HG03159 (cell line): ENCODE measurements at regions not wholly inside any gene's neighbourhood (a gene's known extent, or its start where the extent isn't known, plus 50 kb on each side); places are given as distances from the start of the nearest gene placed in this dataset.
"Not testable (repeated sequence)": the region's sequence is repeated elsewhere in the genome, so short reads cannot be mapped to it uniquely, and the experiment has no call there.

Source experiments
- ATAC-seq: cut with Tn5 transposase; IDR thresholded peaks from one replicate; pipeline ENCODE4 v1.9.1; 2021; ENCODE audit warnings: mild to moderate bottlenecking, moderate library complexity; ENCODE audit not compliant: unreplicated experiment

DNA sequence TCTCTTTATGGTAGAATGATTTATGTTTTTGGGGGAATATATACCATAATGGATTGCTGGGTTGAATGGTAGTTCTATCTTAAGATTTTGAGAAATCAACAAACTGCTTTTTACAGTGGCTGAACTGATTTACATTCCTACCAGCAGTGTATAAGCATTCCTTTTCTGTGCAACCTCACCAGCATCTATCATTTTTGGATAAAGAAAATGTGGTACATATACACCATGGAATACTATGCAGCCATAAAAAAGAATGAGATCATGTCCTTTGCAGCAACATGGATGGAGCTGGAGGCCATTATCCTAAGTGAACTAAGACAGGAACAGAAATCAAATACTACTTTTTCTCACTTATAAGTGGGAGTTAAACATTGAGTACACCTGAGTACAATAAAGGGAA, 746.4 kb downstream of the MAT2B start:
- not testable (repeated sequence) for ATAC-seq

DNA sequence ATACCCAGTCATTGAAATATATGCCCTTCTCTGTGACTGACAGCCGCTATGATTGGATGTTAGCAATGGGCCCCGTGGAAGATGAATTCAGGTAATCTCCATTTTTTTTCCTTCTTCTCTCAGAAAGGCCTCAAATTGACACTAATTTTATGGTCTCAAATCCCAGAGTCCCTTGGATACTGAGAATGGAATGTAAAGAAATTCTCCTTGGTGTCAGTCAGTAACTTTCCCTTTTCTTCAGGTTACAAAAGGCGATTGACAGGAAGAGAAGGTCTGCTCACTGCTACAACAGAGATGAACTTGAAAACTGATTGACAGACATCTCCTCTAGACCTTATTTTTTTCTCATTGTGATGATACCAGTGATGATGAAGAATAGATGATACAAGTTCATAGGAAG, 748.3 kb downstream of the MAT2B start:
- no peak for ATAC-seq

DNA sequence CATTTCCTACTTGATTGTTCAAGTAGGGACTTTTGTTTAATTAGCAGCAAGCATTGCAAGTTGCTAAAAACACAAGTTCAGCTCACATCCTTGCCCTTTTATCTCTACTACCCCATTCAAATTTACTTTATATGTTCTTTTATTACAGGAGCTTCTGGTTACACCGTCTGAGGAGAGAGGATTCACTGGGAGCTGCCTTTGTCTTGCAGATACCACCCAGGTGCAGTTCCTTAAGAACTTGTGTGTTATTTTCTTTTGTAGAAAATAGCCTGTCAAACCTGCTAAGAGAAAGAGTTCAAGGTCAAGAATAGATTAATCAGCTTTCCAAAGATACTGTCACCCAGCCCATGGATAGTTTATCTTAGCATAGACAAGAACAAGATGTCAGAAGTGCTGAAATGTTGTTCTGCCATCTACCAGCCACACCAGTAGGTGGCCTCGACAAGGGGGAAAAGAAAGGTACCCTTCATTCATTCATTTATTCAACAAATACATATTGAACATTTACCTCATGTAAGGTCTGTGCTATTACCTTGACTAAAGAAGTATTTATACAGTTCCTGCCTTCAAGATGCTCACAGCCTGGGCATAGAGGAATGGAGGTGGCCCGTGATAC, 750.3 kb downstream of the MAT2B start:
- ATAC-seq = no peak

DNA sequence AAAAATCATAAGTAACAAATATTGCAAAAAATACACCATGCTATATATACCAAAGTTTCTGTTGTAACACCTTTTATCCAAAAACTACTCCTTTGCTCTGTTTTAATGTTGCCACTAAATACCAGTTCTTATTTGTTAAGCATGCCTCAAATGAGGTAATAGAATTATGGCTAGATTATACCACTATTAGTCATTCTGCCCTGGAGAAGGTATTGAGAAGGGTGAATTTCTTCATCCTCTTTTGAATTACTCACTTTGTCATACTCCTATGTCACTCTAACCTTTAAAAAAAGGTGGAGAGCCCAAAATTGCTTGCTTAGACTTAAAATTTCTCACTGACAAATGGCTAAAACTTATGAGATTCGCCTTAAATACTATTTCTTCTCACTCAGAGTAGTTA, 750.9 kb downstream of the MAT2B start:
- ATAC-seq = no peak

DNA sequence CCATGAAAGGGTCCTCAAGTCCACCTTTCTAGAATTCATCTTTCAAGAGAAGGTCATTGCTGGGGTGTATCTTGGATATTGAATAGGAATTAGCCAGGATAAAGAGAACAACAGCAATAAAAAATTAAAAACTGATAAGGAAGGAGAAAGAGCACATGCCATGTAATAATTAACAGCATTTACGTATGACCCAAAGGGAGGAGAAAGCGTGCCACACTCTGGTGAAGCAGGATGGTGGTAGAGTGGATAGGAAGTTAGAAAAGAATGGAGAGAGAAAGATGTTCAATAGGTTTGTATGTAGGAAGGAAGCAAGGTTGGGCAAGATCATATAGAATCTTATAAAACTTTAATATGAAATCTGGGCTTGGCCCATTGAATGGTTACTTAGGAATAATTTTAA, 751.5 kb downstream of the MAT2B start:
- no peak for ATAC-seq

DNA sequence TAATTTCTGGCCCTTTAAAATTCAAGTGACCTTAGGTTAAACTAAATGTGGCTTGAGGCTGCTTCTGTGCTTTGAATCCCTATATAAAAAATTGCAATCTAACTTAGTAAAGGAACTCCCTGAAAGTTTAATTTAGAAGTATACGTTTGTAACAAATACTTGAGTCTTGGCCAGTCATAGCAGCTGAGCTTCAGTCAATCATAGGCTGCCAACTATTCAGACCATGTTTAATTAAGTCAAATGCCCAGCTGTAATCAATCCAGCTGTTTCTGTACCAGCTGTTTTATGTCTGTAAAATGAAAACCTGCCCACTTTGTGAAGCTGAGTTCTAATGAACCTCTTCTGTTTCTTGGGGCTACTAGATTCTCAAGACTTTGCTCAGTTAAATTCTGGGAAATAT, 760.1 kb downstream of the MAT2B start:
- no peak for ATAC-seq

DNA sequence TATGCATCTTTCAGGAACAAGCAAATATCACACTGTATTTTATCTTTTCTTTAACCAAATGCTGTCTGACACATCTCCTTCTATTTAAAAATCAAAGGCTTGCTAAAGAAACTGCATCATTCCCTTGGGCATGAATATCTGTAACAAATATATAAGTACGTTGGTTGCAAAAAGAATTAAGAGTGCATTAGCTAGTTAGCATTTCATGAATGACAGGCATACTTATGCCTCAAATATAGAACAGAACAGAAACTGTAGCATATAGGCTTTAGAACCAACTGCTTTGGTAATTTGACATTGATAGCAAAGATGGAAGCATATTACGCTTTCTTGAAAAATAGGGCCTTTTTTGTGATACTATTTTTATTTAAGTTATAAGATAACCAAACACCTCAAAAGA, 761.2 kb downstream of the MAT2B start:
- no peak for ATAC-seq

DNA sequence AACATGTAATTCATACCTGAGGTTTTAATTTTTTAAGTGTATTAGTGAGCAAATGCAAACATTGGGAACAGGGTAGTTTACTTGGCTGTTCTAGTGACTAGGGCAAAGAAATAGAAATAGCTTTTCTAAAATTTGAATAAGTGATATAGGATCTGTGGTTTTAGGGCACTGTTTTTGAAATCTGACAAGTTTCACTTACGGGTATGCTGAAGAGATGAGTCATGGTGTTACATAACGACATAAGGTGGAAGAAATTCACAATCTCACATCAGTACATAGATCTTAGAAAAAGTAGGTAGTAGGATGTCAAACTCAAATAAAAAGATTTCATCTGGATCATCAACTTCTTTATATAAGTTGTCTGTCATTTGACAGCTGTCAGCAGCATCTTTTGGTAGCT, 772.3 kb downstream of the MAT2B start:
- ATAC-seq = peak; percentile 69

DNA sequence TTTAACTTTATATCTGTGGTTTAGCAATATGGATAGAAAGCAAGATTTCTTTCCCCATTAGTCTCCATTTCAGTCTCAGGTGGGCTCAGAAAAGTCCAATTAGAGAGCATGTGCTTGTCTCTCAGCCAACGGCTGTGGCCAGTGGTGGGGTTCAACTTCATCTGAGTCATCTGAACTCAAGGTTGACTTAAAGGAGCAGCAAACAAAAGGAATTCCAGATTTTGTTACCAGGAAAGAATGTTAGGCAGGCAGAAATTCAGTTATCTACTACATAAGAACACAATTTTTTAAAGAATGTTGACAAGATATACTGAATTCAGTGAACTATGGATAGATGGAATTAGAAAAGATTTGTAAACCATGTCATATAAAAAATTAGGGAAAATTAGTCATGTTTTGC, 784.1 kb downstream of the MAT2B start:
- no peak for ATAC-seq

DNA sequence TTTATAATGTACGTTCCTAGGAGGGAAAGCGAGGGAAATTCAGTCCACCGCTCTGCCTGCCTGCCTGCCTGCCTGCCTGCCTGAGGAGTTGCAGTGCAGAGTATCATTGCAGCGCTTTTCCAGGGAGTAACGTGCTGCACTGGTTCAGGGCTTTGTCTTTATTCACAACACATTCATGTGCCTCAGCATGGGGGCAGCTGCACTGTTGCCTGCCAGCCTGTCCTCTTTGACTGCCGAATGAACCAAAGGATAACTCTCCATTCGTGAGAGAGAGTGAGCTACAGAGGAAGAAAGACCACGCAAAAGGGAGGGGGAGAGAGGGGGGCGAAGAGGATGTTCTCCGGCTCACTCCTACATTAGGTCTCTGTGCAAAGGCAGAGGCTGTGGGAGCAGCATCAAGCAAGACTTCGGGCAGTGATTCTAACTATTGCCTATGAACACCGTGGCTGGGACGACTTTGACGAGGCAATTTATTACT, 791.2 kb downstream of the MAT2B start:
- no peak for ATAC-seq

DNA sequence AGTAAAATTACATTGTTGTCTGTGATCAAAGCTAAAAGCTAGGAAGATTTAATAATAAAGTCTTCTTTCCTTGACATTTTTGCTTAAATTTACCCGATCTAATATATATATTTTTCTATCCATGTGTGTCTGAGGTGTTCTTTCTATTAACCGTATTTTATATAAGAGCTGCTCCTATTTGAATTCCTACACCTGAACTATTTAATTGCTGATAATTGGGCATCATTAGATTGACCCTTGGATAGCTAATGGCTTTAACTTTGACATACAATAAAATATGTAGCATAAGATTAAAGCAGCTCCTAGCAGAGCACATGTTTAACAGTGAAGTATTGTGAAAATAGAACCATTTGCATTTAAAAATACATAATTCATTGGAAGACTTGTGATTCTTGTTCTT, 792.7 kb downstream of the MAT2B start:
- ATAC-seq = no peak

DNA sequence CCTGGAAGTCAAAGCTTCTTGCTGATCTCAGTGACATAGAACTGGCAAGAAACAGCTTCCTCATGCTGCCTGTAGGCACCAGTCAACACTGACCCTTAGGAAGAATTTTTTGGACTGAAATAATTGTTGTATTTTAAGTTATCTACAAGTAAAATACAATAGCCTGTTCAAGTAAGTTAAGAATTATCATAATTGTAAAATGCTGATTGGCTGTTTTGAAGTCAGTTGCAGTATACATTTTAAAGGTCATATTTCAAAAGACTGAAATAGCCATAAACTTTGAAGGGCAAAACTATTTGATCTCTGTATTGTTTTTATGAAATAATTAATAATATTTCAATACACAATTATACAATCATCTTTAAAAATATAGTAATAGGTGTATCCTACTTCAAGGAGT, 794.9 kb downstream of the MAT2B start:
- ATAC-seq = no peak

DNA sequence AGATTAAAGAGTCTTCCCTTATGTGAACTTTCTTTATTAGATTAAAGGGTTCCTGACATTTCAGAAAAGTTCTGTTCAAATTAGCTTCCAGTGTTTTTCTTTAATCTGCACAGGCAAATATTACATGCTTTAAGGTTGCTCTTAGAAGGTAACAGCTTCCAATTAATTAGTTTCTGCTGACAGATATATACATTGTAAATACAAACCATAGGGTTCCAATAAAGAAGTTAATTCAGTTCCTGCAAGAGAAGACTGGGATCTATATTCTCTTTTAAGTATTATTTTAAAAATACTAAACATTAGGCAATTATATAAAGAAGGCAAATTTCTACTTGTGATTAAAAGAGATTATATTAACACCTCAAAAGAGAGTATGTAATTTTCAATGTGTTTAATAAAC, 795.7 kb downstream of the MAT2B start:
- no peak for ATAC-seq

DNA sequence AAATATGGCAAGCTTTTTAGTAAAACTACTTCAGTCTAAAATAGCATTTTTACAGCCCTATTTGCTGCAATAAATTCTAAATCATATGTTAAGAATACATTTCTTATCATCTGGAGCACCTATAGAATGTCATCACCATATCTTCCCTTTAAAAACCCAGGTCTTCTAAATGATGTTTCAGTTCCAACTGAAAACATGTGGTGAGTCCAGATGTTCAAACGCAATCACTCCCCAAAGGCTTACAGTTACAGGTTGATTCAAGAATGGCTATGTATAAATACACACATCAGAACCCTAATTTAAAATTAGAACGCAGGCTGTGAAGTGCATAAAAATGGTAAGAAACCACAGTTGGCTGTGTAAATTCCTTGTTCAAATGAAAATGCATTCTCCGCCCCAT, 796.3 kb downstream of the MAT2B start:
- ATAC-seq = no peak

DNA sequence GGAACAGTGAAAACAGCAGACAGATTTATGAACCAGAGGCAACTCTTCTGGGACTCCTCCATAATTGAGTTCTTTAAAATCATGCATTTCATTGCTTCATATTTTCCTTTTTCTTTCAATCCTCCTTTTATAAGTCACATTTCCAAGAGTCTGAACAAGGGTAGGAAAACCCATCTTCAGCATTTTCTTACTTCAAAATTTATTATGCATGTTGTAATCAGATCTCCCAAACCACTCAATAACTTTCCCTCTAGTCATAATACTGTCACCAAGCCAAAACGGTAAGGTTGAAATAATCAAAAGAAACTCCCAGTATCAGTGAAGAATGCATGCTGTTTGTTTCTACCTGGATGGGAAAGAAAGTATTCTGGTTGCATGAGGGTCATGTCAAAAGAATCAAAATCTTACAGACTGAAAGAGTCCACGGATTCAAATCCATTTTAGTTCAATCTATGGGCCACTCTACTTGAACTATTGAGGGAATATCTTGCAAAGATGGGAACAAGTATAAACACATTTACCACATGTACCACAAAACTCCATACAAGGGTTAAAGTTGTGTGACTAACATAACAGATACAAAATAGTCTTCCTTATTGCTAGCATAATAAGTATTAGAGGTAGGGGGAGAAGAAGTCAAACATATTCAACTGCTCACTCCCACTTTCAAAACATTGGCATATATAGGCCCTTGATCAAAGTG, 797.3 kb downstream of the MAT2B start:
- no peak for ATAC-seq

DNA sequence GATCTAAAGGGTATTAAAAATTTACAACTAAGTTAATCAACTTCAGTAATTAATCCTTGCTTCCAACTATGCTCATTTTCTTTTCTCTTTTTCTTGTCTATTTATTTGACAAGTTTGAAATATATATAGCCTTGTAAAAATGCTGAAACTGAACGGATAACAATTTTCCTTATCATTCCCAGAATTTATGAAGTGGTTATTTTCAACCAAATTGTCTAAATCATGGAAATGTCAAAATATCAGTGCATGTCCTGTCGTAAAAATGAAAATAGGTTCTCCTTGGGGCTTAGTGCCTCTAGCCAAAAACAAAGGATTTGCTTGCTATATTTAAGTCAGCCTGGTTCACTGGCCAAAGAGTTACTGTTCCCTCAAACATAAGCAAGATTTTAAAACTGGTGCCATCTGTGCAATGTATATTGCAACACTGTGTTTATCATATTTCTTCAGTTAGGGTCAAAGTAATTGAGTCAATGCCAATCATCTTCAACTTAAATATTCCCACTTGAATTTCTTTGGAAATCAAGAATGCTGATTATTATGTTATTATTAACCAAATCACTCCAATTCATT, 798.3 kb downstream of the MAT2B start:
- ATAC-seq = no peak

DNA sequence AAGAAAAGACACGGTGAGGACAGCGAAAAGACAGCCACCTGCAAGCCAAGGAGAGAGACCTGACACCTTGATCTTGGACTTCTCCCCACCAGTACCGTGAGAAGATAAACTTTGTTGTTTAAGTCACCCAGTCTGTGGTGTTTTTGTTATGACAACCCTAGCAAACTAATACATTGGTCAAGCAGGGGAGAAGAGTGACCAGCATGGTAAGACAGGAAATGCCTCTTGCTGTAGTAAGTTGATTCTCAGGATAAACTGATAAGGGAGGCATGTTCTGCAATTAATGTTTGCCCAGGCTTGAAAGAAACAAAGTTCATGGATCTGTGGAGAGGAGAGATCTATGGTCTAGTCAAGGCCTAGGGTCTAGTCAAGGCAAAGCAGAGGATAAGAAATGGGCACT, 801.2 kb downstream of the MAT2B start:
- no peak for ATAC-seq

DNA sequence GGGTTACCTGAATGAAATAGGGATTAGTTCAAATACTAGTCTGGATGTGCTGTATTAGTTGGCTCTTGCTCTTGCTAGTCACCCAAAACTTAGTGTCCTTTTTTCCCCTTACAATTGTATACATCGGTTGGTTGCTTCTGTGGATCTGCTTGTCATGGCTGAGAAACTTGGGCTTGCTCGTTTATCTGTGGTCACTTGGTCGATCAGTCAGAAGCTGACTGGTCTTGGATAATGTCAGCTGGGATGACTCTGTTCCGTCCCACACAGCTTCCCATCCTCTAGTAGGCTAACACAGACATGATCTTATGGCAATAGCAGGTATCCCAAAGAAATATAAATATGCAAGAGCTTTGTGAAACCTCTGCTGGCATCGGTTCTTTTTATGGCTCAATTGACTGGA, 807.4 kb downstream of the MAT2B start:
- ATAC-seq = no peak

DNA sequence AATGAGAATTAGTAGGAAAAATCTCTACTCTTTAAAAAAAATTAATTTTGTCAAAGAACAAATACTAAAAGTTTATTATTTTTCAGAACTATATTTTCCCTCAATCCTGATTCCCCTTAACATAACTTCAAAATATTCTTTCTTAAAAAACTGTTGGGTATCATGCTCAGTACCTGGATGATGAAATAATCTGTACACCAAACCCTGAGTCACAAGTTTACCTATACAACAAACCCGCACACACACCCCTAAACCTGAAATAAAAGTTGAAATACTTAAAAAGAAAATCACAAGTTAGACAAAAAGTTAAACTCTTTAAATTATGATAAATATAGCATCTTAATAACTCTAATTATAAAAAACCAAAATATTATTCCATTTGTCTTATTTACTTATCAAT, 812.3 kb downstream of the MAT2B start:
- no peak for ATAC-seq

DNA sequence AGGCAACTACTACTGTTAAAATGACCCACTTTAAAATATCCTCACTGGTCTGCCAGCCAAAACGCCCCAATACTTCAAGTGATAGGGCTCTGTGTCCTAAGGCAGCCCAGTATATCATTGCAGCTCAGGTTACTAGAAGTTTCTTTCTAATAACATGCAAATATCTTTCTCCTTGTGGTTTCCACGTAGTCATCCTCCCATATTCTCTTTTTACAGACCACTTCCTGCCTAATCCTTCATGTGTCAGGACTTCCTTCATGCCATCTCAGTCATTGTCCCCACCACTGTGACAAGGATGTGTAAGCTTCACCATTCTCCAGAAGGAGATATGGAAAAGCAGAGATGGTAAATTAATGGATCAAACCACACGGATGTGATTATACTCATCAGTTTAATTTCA, 813.7 kb downstream of the MAT2B start:
- no peak for ATAC-seq

DNA sequence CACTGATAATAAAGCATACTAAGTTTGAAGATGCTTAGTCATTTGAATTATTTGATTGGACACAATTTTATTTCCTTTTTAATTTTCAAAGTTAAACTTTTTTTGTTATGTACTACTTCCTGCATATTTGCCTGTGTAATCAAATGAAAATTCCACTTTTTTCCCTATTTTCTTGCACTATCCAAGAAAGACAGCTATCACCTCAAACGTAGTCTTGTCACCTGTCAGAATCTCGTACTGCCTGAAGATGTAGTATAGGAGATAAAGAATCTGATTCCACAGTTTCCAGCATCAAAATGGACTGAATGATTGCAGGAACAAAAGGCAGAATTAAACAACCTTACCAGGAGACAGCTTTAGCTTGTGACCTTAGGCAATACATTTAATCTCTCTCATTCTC, 818.8 kb downstream of the MAT2B start:
- no peak for ATAC-seq

DNA sequence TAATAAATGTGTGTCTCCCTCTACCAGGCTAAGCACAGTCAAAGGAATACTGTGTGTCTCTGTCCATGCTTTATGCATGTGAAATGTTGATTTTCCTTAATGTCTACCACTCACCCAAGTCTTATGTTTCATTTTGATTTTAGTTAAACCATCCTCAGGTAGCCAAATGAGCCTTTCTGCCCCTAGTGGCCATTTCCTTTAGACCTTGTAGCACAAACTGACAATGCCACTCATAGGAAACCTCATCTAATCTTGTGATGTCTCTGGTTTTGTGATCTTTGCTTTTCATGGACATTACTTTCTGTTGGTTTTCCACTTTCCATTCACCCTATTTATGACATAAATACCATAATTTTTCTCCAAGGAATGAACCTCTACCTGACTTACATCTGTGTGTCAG, 820.8 kb downstream of the MAT2B start:
- peak; percentile 67 for ATAC-seq

DNA sequence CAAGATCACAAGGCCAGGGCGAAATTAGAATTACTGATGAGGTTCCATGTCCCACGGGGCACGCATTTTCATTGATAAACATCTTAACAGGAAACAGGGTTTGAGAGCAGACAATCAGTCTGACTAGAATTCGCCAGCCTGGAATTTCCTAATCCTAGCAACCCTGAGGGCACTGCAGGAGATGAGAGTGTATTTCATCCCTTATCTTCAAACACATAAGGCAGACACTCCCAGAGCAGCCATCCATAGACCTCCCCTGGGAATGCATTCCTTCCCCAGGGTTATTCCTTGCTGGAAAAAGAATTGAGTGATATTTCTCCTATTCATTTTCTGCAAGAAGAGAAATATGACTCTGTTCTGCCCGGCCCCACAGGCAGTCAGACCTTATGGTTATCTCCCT, 821.7 kb downstream of the MAT2B start:
- not testable (repeated sequence) for ATAC-seq
